Panc1 (cell line): ENCODE measurements at regions not wholly inside any gene's neighbourhood (a gene's known extent, or its start where the extent isn't known, plus 50 kb on each side); places are given as distances from the start of the nearest gene placed in this dataset.

Source experiments
- ATAC-seq: fragments of 200-7000 bp; cut with Tn5 transposase; 2 replicates; pipeline ENCODE4 v1.9.1; 2020; ENCODE audit warnings: mild to moderate bottlenecking, moderate library complexity
- BruUV-seq: library from RNA; stranded (reverse); fragments of 400-500 nt; replicated peaks from 2 replicates; lab custom pipeline; 2021; lab: Mats Ljungman, UMichigan
- CTCF ChIA-PET: fragments of 300-600 bp; sonication (Branson Sonifier 250); formaldehyde crosslinking; loops from one replicate; lab custom pipeline; 2022; ENCODE audit warnings: antibody characterized with exemption; lab: Charles Lee
- POLR2A ChIA-PET: fragments of 300-600 bp; sonication (Branson Sonifier 250); formaldehyde crosslinking; loops from one replicate; lab custom pipeline; 2022; ENCODE audit warnings: antibody characterized with exemption; lab: Charles Lee
- DNase-seq: peaks from one replicate; pipeline ENCODE4 v3.0.0-alpha.2; 2010; ENCODE audit warnings: low read depth, low spot score
- H3K27ac ChIP-seq: 2 replicates; pipeline ENCODE4 v1.5.1; 2011; ENCODE audit warnings: mild to moderate bottlenecking, low read length, inconsistent platforms
- H3K27me3 ChIP-seq: fragments of 200-500 bp; sonication (Bioruptor generic); 2 replicates; pipeline ENCODE4 v1.6.0; 2014; ENCODE audit warnings: low read length, inconsistent platforms; ENCODE audit not compliant: control insufficient read depth, insufficient read depth
- H3K36me3 ChIP-seq: fragments of 200-500 bp; sonication (Bioruptor generic); 2 replicates; pipeline ENCODE4 v1.5.1; 2014; ENCODE audit warnings: inconsistent platforms, mild to moderate bottlenecking, low read length, moderate library complexity; ENCODE audit not compliant: control insufficient read depth, insufficient read depth
- H3K4me1 ChIP-seq: 2 replicates; pipeline ENCODE4 v1.5.1; 2011; ENCODE audit warnings: inconsistent platforms, mild to moderate bottlenecking, low read length, moderate library complexity; ENCODE audit not compliant: control insufficient read depth, insufficient read depth
- H3K4me3 ChIP-seq, 2 experiments: 2 replicates each; pipeline ENCODE4 v1.5.1; 2011 to 2012; ENCODE audit warnings: low read depth in 2 of 2, low read length in 2 of 2, mild to moderate bottlenecking in 2 of 2, inconsistent platforms in 1 of 2, moderate library complexity in 1 of 2
- H3K9me3 ChIP-seq: fragments of 200-500 bp; sonication (Bioruptor generic); 2 replicates; pipeline ENCODE4 v1.5.1; 2014; ENCODE audit warnings: low read depth, mild to moderate bottlenecking, inconsistent platforms, low read length, moderate library complexity; ENCODE audit not compliant: control insufficient read depth, insufficient read depth
- CTCF ChIP-seq: fragments of 450-650 bp; IDR thresholded peaks from 2 replicates; pipeline ENCODE4 v1.5.1; 2017; ENCODE audit warnings: mild to moderate bottlenecking
- POLR2AphosphoS5 ChIP-seq: IDR thresholded peaks from 2 replicates; pipeline ENCODE4 v1.6.1; 2012; ENCODE audit warnings: mild to moderate bottlenecking, low read depth, low read length, moderate library complexity
- REST ChIP-seq, 2 experiments: IDR thresholded peaks; 2 replicates each; pipeline ENCODE4 v1.6.1; 2011 to 2012; ENCODE audit warnings: low read depth in 2 of 2, control low read depth in 1 of 2, low read length in 1 of 2, mild to moderate bottlenecking in 1 of 2, moderate library complexity in 1 of 2; ENCODE audit not compliant: insufficient read depth in 1 of 2
- SIN3A ChIP-seq: IDR thresholded peaks from 2 replicates; pipeline ENCODE4 v1.6.1; 2012; ENCODE audit warnings: low read depth, mild to moderate bottlenecking, low read length, moderate library complexity, borderline replicate concordance; ENCODE audit not compliant: insufficient read depth
- TCF7L2 ChIP-seq: IDR thresholded peaks from 2 replicates; pipeline ENCODE4 v1.6.1; 2011; ENCODE audit warnings: mild to moderate bottlenecking, low read depth, low read length, inconsistent platforms
- in situ Hi-C: cut with HindIII; loops from 2 replicates; pipeline ENCODE4 v1.10.0; 2016; ENCODE audit warnings: low sequenced_read_pairs, low pct_unique_long_range_greater_than_20kb
- intact Hi-C: fragments of 100-400 bp; cut with micrococcal nuclease; formaldehyde crosslinking; loops from one replicate; pipeline ENCODE4 v1.10.0; 2022; ENCODE audit not compliant: unreplicated experiment

- BruUV-seq = no TSS peak
- CTCF ChIA-PET = no interaction called here
- Histone ChIP-seq H3K4me1 (no peaks in the 10 kb centered on the region), H3K27me3 (peaks cover 17% of the 10 kb centered on the region), H3K27ac (no peak overlapping the region), H3K9me3 (no peaks in the 10 kb centered on the region), H3K36me3 (no peaks in the 10 kb centered on the region), H3K4me3 (no peak overlapping the region)
- intact Hi-C loops = no loop called here
- POLR2A ChIA-PET = no interaction called here
- DNase-seq (no peak), ATAC-seq (no peak)
- in situ Hi-C loops = no loop called here
- TF ChIP-seq POLR2AphosphoS5 (no peak), SIN3A (no peak), TCF7L2 (no peak), CTCF (no peak), REST (IDR thresholded peaks at IDR 0.05; ENCODE audit: insufficient read depth in 1 of 2, low read depth in 2 of 2, low read length in 1 of 2) (no peak)
Measured at GRCh38 chr16:17944345-17944744, 392.2 kb downstream of the NPIPA8 start.

GRCh38 chr16:17942067-17942466 is 394.5 kb downstream of the NPIPA8 start:
- DNase-seq (no peak), ATAC-seq (no peak)
- TF ChIP-seq REST (IDR thresholded peaks at IDR 0.05; ENCODE audit: insufficient read depth in 1 of 2, low read depth in 2 of 2, low read length in 1 of 2) = no peak
- no peak for TF ChIP-seq POLR2AphosphoS5
- no peak for TF ChIP-seq TCF7L2
- no peak for TF ChIP-seq CTCF
- no peak for TF ChIP-seq SIN3A
- no peak overlapping the region for H3K4me3 ChIP-seq
- CTCF ChIA-PET = no interaction called here
- peaks cover 11% of the 10 kb centered on the region for H3K27me3 ChIP-seq
- no peak overlapping the region for H3K27ac ChIP-seq
- no TSS peak for BruUV-seq
- no peaks in the 10 kb centered on the region for H3K4me1 ChIP-seq
- H3K36me3 ChIP-seq = no peaks in the 10 kb centered on the region
- intact Hi-C loops = no loop called here
- POLR2A ChIA-PET = no interaction called here
- no peaks in the 10 kb centered on the region for H3K9me3 ChIP-seq
- in situ Hi-C loops = no loop called here
